HepG2 (cell line): ENCODE measurements at regions not wholly inside any gene's neighbourhood (a gene's known extent, or its start where the extent isn't known, plus 50 kb on each side); places are given as distances from the start of the nearest gene placed in this dataset.

Source experiments
- ATAC-seq: fragments of 200-7000 bp; cut with Tn5 transposase; 3 replicates; pipeline ENCODE4 v1.9.1; 2020; ENCODE audit warnings: mild to moderate bottlenecking, moderate library complexity
- BruUV-seq: library from RNA; stranded (reverse); fragments of 400-500 nt; replicated peaks from 2 replicates; lab custom pipeline; 2021; lab: Mats Ljungman, UMichigan
- CTCF ChIA-PET: fragments of 300-600 bp; formaldehyde crosslinking; extraction: SDS; loops from one replicate; lab custom pipeline; 2021; ENCODE audit warnings: low total read pairs, inconsistent platforms, low intra/inter-chr PET ratio; lab: Yijun Ruan, JAX
- POLR2A ChIA-PET: fragments of 350-600 bp; sonication (Branson Sonifier 250); formaldehyde crosslinking; loops from one replicate; lab custom pipeline; 2020; ENCODE audit warnings: antibody characterized with exemption, inconsistent platforms; lab: Yijun Ruan, JAX
- DNase-seq: peaks from one replicate; pipeline ENCODE4 v3.0.0-alpha.2; 2015; ENCODE audit warnings: low spot score
- FAIRE-seq: peaks from 3 replicates; lab custom pipeline; 2011; peaks lifted over from hg19 to GRCh38; lab: Jason Lieb, UNC
- H2AFZ ChIP-seq: one replicate; pipeline ENCODE4 v1.6.1; 2011; ENCODE audit warnings: low read length, inconsistent platforms
- H3K27ac ChIP-seq: fragments of 300-600 bp; 3 replicates; pipeline ENCODE4 v1.8.0; 2011; ENCODE audit warnings: mixed run types, mild to moderate bottlenecking, mixed read lengths, low read length, inconsistent platforms; ENCODE audit not compliant: insufficient read depth; ENCODE audit errors: extremely low read length
- H3K27me3 ChIP-seq, 2 experiments: fragments of 200-600 bp in 1 of 2; 2 replicates in 1 of 2; 3 replicates in 1 of 2; pipeline versions ENCODE4 v1.6.0 to v1.8.0; 2011; ENCODE audit warnings: low read length in 2 of 2, mild to moderate bottlenecking in 2 of 2, moderate library complexity in 2 of 2, inconsistent platforms in 1 of 2; ENCODE audit not compliant: insufficient read depth in 2 of 2, control insufficient read depth in 1 of 2
- H3K36me3 ChIP-seq, 2 experiments: fragments of 200-600 bp in 1 of 2; replicated peaks in 1 of 2; 2 replicates in 1 of 2; 3 replicates in 1 of 2; pipeline versions ENCODE4 v1.5.1 to v1.8.0; 2011; ENCODE audit warnings: low read length in 2 of 2, inconsistent platforms in 1 of 2; ENCODE audit not compliant: insufficient read depth in 2 of 2, control insufficient read depth in 1 of 2
- H3K4me1 ChIP-seq: 2 replicates; pipeline ENCODE4 v1.5.1; 2012; ENCODE audit warnings: low read length, inconsistent platforms; ENCODE audit not compliant: insufficient read depth
- H3K4me2 ChIP-seq: 2 replicates; pipeline ENCODE4 v1.6.0; 2011; ENCODE audit warnings: low read depth, low read length, inconsistent platforms
- H3K4me3 ChIP-seq, 3 experiments: fragments of 200-600 bp in 1 of 3; sonication (generic), shearing (Covaris generic) in 1 of 3; replicated peaks in 1 of 3; 2 replicates each; pipeline ENCODE4 v1.5.1; 2011 to 2016; ENCODE audit warnings: low read length in 3 of 3, inconsistent platforms in 2 of 3, low read depth in 2 of 3, mild to moderate bottlenecking in 2 of 3, control low read depth in 1 of 3, mixed read lengths in 1 of 3; ENCODE audit not compliant: insufficient read depth in 1 of 3
- H3K79me2 ChIP-seq: one replicate; pipeline ENCODE4 v1.6.1; 2011; ENCODE audit warnings: low read length, inconsistent platforms; ENCODE audit not compliant: insufficient read depth
- H3K9ac ChIP-seq: 2 replicates; pipeline ENCODE4 v1.6.0; 2011; ENCODE audit warnings: mild to moderate bottlenecking, low read depth, low read length, inconsistent platforms; ENCODE audit not compliant: insufficient read depth
- H3K9me3 ChIP-seq: 2 replicates; pipeline ENCODE4 v1.5.1; 2012; ENCODE audit warnings: mild to moderate bottlenecking, low read length
- H4K20me1 ChIP-seq: 2 replicates; pipeline ENCODE4 v1.6.0; 2011; ENCODE audit warnings: inconsistent platforms, mild to moderate bottlenecking, low read length, moderate library complexity; ENCODE audit not compliant: insufficient read depth
- CBX2 ChIP-seq, 2 experiments: fragments of 200-600 bp in 1 of 2; sonication (generic); formaldehyde crosslinking in 1 of 2; IDR thresholded peaks; 2 replicates each; pipeline versions ENCODE4 v1.7.0 to v1.8.1; 2018 to 2022; ENCODE audit warnings: low read depth in 2 of 2, low read length in 1 of 2, mild to moderate bottlenecking in 1 of 2, missing genetic modification reagents in 1 of 2
- GATA4 ChIP-seq: sonication (generic); IDR thresholded peaks from 2 replicates; pipeline ENCODE4 v1.6.1; 2016; ENCODE audit warnings: antibody characterized with exemption, low read depth, borderline replicate concordance
- KDM4B ChIP-seq: sonication (generic); formaldehyde crosslinking; IDR thresholded peaks from 2 replicates; pipeline ENCODE4 v1.4.0; 2020; ENCODE audit warnings: missing genetic modification reagents
- SMC3 ChIP-seq: IDR thresholded peaks from 2 replicates; pipeline ENCODE4 v1.6.1; 2011; ENCODE audit warnings: low read length, improper control_type of control experiment
- ZNF274 ChIP-seq: sonication (generic); formaldehyde crosslinking; IDR thresholded peaks from 2 replicates; pipeline ENCODE4 v1.5.1; 2020; ENCODE audit warnings: mild to moderate bottlenecking, missing genetic modification reagents
- ZNF431 ChIP-seq: sonication (generic); formaldehyde crosslinking; IDR thresholded peaks from 2 replicates; pipeline ENCODE4 v1.9.0; 2022; ENCODE audit warnings: missing genetic modification reagents, low read depth, mild to moderate bottlenecking, borderline replicate concordance
- ZNF451 ChIP-seq: sonication (generic); formaldehyde crosslinking; IDR thresholded peaks from 2 replicates; pipeline ENCODE4 v1.5.0; 2020; ENCODE audit warnings: mild to moderate bottlenecking, missing genetic modification reagents
- ZNF552 ChIP-seq: sonication (generic); formaldehyde crosslinking; IDR thresholded peaks from 2 replicates; pipeline ENCODE4 v1.9.0; 2022; ENCODE audit warnings: missing genetic modification reagents, mild to moderate bottlenecking, borderline replicate concordance
- ZNF598 ChIP-seq: sonication (generic); formaldehyde crosslinking; IDR thresholded peaks from 2 replicates; pipeline ENCODE4 v1.5.1; 2020; ENCODE audit warnings: mild to moderate bottlenecking, missing genetic modification reagents, borderline replicate concordance
- ZNF749 ChIP-seq: sonication (generic); formaldehyde crosslinking; IDR thresholded peaks from 2 replicates; pipeline ENCODE4 v1.8.0; 2022; ENCODE audit warnings: mild to moderate bottlenecking, missing genetic modification reagents, moderate library complexity, borderline replicate concordance
- WGBS: methylation state at CpG from one replicate; pipeline ENCODE4 v1.1.6; 2017; ENCODE audit warnings: low lambda C conversion rate; 5-methylcytosine and 5-hydroxymethylcytosine counted together
- in situ Hi-C: cut with HindIII; loops from 2 replicates; pipeline ENCODE4 v1.10.0; 2017; ENCODE audit warnings: low pct_unique_long_range_greater_than_20kb; ENCODE audit not compliant: extremely low pct_ligation_motif_present
- intact Hi-C: fragments of 100-400 bp; cut with micrococcal nuclease; formaldehyde crosslinking; loops from one replicate; pipeline ENCODE4 v1.10.0; 2022; ENCODE audit not compliant: unreplicated experiment
- TF ChIP-seq, protein P1 (sequence below): IDR thresholded peaks from 2 replicates; pipeline ENCODE4 v1.6.1; 2016; ENCODE audit warnings: low read depth, control low read depth
- TF ChIP-seq, protein P2 (sequence below): sonication (generic); formaldehyde crosslinking; IDR thresholded peaks from 2 replicates; pipeline ENCODE4 v1.5.0; 2020; ENCODE audit warnings: mild to moderate bottlenecking, missing genetic modification reagents
- TF ChIP-seq, protein P3 (sequence below): sonication (generic); formaldehyde crosslinking; IDR thresholded peaks from 2 replicates; pipeline ENCODE4 v1.4.0; 2020; ENCODE audit warnings: missing genetic modification reagents, mild to moderate bottlenecking, borderline replicate concordance

GRCh38 chr6:92545861-92546260 is 873.5 kb downstream of the EPHA7 start:
- in situ Hi-C loops (no loop called here), intact Hi-C loops (no loop called here)
- FAIRE-seq (no peak), ATAC-seq (no peak), DNase-seq (no peak)
- CTCF ChIA-PET = no interaction called here
- Histone ChIP-seq H3K9me3 (no peaks in the 10 kb centered on the region), H2AFZ (no peak overlapping the region), H3K27me3 (no peaks in the 10 kb centered on the region), H3K36me3 (no peaks in the 10 kb centered on the region), H3K4me1 (no peaks in the 10 kb centered on the region), H3K4me3 (no peak overlapping the region), H3K4me2 (no peak overlapping the region), H3K9ac (no peak overlapping the region), H4K20me1 (no peaks in the 10 kb centered on the region), H3K27ac (no peak overlapping the region), H3K79me2 (no peaks in the 10 kb centered on the region)
- BruUV-seq = no TSS peak
- POLR2A ChIA-PET = no interaction called here
- 3% methylated on average over 1 of the region's 1 CpG for WGBS
- TF ChIP-seq ZNF749 = no peak
- TF ChIP-seq ZNF552 = no peak
- no peak for TF ChIP-seq SMC3

- CTCF ChIA-PET = no interaction called here
- H3K4me1 ChIP-seq = no peaks in the 10 kb centered on the region
- no TSS peak for BruUV-seq
- no peak overlapping the region for H3K9ac ChIP-seq
- POLR2A ChIA-PET = no interaction called here
- H3K36me3 ChIP-seq = no peaks in the 10 kb centered on the region
- H3K4me3 ChIP-seq = no peak overlapping the region
- H3K27me3 ChIP-seq = no peaks in the 10 kb centered on the region
- in situ Hi-C loops = no loop called here
- 5% methylated on average over 1 of the region's 1 CpG for WGBS
- DNase-seq (no peak), FAIRE-seq (no peak), ATAC-seq (no peak)
- H2AFZ ChIP-seq = no peak overlapping the region
- no peaks in the 10 kb centered on the region for H3K79me2 ChIP-seq
- intact Hi-C loops = no loop called here
- no peak overlapping the region for H3K27ac ChIP-seq
- no peak overlapping the region for H3K4me2 ChIP-seq
- H3K9me3 ChIP-seq = no peaks in the 10 kb centered on the region
- H4K20me1 ChIP-seq = no peaks in the 10 kb centered on the region
- TF ChIP-seq CBX2 (IDR thresholded peaks at IDR 0.05; ENCODE audit: low read depth, low read length) = no peak
- TF ChIP-seq CBX2 (CRISPR knock-in tag; IDR thresholded peaks at IDR 0.05; ENCODE audit: low read depth) = no peak
- TF ChIP-seq, protein P1, sequence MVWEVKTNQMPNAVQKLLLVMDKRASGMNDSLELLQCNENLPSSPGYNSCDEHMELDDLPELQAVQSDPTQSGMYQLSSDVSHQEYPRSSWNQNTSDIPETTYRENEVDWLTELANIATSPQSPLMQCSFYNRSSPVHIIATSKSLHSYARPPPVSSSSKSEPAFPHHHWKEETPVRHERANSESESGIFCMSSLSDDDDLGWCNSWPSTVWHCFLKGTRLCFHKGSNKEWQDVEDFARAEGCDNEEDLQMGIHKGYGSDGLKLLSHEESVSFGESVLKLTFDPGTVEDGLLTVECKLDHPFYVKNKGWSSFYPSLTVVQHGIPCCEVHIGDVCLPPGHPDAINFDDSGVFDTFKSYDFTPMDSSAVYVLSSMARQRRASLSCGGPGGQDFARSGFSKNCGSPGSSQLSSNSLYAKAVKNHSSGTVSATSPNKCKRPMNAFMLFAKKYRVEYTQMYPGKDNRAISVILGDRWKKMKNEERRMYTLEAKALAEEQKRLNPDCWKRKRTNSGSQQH (CRISPR knock-in tag) = no peak
- TF ChIP-seq ZNF451 (CRISPR knock-in tag) = no peak
- TF ChIP-seq, protein P2, sequence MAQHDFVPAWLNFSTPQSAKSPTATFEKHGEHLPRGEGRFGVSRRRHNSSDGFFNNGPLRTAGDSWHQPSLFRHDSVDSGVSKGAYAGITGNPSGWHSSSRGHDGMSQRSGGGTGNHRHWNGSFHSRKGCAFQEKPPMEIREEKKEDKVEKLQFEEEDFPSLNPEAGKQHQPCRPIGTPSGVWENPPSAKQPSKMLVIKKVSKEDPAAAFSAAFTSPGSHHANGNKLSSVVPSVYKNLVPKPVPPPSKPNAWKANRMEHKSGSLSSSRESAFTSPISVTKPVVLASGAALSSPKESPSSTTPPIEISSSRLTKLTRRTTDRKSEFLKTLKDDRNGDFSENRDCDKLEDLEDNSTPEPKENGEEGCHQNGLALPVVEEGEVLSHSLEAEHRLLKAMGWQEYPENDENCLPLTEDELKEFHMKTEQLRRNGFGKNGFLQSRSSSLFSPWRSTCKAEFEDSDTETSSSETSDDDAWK (CRISPR knock-in tag) = no peak
- no peak for TF ChIP-seq ZNF598 (CRISPR knock-in tag)
- TF ChIP-seq ZNF431 (CRISPR knock-in tag) = no peak
- no peak for TF ChIP-seq ZNF274 (CRISPR knock-in tag)
- TF ChIP-seq, protein P3, sequence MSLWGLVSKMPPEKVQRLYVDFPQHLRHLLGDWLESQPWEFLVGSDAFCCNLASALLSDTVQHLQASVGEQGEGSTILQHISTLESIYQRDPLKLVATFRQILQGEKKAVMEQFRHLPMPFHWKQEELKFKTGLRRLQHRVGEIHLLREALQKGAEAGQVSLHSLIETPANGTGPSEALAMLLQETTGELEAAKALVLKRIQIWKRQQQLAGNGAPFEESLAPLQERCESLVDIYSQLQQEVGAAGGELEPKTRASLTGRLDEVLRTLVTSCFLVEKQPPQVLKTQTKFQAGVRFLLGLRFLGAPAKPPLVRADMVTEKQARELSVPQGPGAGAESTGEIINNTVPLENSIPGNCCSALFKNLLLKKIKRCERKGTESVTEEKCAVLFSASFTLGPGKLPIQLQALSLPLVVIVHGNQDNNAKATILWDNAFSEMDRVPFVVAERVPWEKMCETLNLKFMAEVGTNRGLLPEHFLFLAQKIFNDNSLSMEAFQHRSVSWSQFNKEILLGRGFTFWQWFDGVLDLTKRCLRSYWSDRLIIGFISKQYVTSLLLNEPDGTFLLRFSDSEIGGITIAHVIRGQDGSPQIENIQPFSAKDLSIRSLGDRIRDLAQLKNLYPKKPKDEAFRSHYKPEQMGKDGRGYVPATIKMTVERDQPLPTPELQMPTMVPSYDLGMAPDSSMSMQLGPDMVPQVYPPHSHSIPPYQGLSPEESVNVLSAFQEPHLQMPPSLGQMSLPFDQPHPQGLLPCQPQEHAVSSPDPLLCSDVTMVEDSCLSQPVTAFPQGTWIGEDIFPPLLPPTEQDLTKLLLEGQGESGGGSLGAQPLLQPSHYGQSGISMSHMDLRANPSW (CRISPR knock-in tag) = no peak
- no peak for TF ChIP-seq KDM4B (CRISPR knock-in tag)
- no peak for TF ChIP-seq GATA4
Measured at GRCh38 chr6:92541448-92542060, 877.8 kb downstream of the EPHA7 start.
